Gastroesophageal sphincter (tissue), 3 donors: ENCODE measurements at regions not wholly inside any gene's neighbourhood (a gene's known extent, or its start where the extent isn't known, plus 50 kb on each side); places are given as distances from the start of the nearest gene placed in this dataset.
"Not testable (repeated sequence)": the region's sequence is repeated elsewhere in the genome, so short reads cannot be mapped to it uniquely, and the experiment has no call there.

Experiments used
- CTCF ChIP-seq, 4 experiments: fragments of 200-600 bp in 2 of 4; fragments of 450-650 bp in 2 of 4; sonication (generic) in 1 of 4; IDR thresholded peaks; one replicate each; pipeline ENCODE4 v1.5.1; 2017 to 2019; ENCODE audit warnings: antibody characterized with exemption in 4 of 4, mild to moderate bottlenecking in 2 of 4, moderate library complexity in 2 of 4
- EP300 ChIP-seq: sonication (generic); formaldehyde crosslinking; IDR thresholded peaks from one replicate; pipeline ENCODE4 v1.6.1; 2017; ENCODE audit warnings: antibody characterized with exemption, mild to moderate bottlenecking
- POLR2A ChIP-seq, 2 donors: fragments of 450-650 bp; IDR thresholded peaks; one replicate each; pipeline ENCODE4 v1.6.1; 2017; ENCODE audit warnings: antibody characterized with exemption in 2 of 2, mild to moderate bottlenecking in 2 of 2, moderate library complexity in 1 of 2
- POLR2AphosphoS5 ChIP-seq: sonication (generic); formaldehyde crosslinking; IDR thresholded peaks from one replicate; pipeline ENCODE4 v1.6.1; 2017; ENCODE audit warnings: antibody characterized with exemption

GRCh38 chr15:92768131-92768530, 112.6 kb upstream of the FAM174B start:
- TF ChIP-seq CTCF (IDR thresholded peaks at IDR 0.05); EP300; POLR2A (IDR thresholded peaks at IDR 0.05); POLR2AphosphoS5: not testable (repeated sequence)
